ENCODE measurements at regions not wholly inside any gene's neighbourhood (a gene's known extent, or its start where the extent isn't known, plus 50 kb on each side); places are given as distances from the start of the nearest gene placed in this dataset.

DNA sequence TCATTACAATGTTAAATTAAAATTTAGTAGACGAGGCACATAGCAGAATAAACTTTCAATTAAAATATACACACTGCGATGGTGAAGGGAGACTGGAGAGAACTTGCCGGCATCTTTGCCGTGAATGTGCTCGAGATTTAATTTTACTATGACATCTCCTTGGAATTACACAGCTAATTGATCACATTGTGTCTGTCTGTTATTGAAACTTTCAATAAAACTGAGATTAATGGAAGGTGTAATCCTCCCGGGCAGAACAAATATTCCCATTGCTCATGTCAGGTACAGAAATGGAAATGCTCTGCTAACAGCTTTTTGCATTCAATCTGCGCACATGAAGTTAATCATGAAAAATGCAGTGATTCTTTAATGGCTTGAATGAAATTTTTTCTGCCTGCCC lies 210.1 kb upstream of the NLRP1 start:
- dilution Hi-C loops (cut with MboI; ENCODE audit: extremely low pct_ligation_motif_present, low sequenced_read_pairs) = no loop called here
- no peak for DNase-seq (ENCODE audit: low read depth, low spot score)
- Histone ChIP-seq H3K9ac (ENCODE audit: control insufficient read depth, extremely low read depth, insufficient read depth, low read length) (no peak overlapping the region), H3K36me3 (ENCODE audit: control insufficient read depth in 2 of 2, extremely low read depth in 1 of 2, insufficient read depth in 2 of 2, low read length in 2 of 2) (no peaks in the 10 kb centered on the region), H3K4me1 (ENCODE audit: control insufficient read depth, extremely low read depth, insufficient read depth, low read length) (no peaks in the 10 kb centered on the region), H3K27ac (ENCODE audit: control insufficient read depth, insufficient read depth, low read length) (no peak overlapping the region), H2AFZ (ENCODE audit: control insufficient read depth, low read length) (no peak overlapping the region), H3K79me2 (ENCODE audit: control insufficient read depth, insufficient read depth, low read length) (no peaks in the 10 kb centered on the region), H3K27me3 (ENCODE audit: control insufficient read depth, extremely low read depth, insufficient read depth, low read length) (peaks cover 51% of the 10 kb centered on the region), H4K20me1 (ENCODE audit: control insufficient read depth, extremely low read depth, insufficient read depth, low read length) (no peaks in the 10 kb centered on the region), H3K9me3 (ENCODE audit: control insufficient read depth, low read depth, low read length) (no peaks in the 10 kb centered on the region), H3K4me3 (ENCODE audit: control insufficient read depth in 2 of 3, extremely low read depth in 1 of 3, insufficient read depth in 2 of 3, low read depth in 1 of 3, low read length in 3 of 3) (no peak overlapping the region), H3K4me2 (ENCODE audit: control insufficient read depth, extremely low read depth, insufficient read depth, low read depth, low read length) (no peak overlapping the region), H3K9me1 (ENCODE audit: control insufficient read depth, extremely low read depth, insufficient read depth, low read length) (no peaks in the 10 kb centered on the region)
- no peak for FAIRE-seq
- TF ChIP-seq, protein P1, sequence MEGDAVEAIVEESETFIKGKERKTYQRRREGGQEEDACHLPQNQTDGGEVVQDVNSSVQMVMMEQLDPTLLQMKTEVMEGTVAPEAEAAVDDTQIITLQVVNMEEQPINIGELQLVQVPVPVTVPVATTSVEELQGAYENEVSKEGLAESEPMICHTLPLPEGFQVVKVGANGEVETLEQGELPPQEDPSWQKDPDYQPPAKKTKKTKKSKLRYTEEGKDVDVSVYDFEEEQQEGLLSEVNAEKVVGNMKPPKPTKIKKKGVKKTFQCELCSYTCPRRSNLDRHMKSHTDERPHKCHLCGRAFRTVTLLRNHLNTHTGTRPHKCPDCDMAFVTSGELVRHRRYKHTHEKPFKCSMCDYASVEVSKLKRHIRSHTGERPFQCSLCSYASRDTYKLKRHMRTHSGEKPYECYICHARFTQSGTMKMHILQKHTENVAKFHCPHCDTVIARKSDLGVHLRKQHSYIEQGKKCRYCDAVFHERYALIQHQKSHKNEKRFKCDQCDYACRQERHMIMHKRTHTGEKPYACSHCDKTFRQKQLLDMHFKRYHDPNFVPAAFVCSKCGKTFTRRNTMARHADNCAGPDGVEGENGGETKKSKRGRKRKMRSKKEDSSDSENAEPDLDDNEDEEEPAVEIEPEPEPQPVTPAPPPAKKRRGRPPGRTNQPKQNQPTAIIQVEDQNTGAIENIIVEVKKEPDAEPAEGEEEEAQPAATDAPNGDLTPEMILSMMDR (optimal IDR thresholded peaks at IDR 0.05 in 1 of 3, IDR thresholded peaks at IDR 0.05 in 1 of 3, conservative IDR thresholded peaks at IDR 0.05 in 1 of 3; ENCODE audit: extremely low read depth in 1 of 3, insufficient read depth in 2 of 3, low read length in 3 of 3) = no peak
- TF ChIP-seq EZH2 (IDR thresholded peaks at IDR 0.05; ENCODE audit: low read length) = no peak

- dilution Hi-C loops (cut with MboI; ENCODE audit: extremely low pct_ligation_motif_present, low sequenced_read_pairs) = no loop called here
- no peaks in the 10 kb centered on the region for H3K36me3 ChIP-seq (ENCODE audit: control insufficient read depth in 2 of 2, extremely low read depth in 1 of 2, insufficient read depth in 2 of 2, low read length in 2 of 2)
- H3K9ac ChIP-seq (ENCODE audit: control insufficient read depth, extremely low read depth, insufficient read depth, low read length) = no peak overlapping the region
- peaks cover 51% of the 10 kb centered on the region for H3K27me3 ChIP-seq (ENCODE audit: control insufficient read depth, extremely low read depth, insufficient read depth, low read length)
- no peaks in the 10 kb centered on the region for H3K79me2 ChIP-seq (ENCODE audit: control insufficient read depth, insufficient read depth, low read length)
- no peak overlapping the region for H3K4me2 ChIP-seq (ENCODE audit: control insufficient read depth, extremely low read depth, insufficient read depth, low read depth, low read length)
- H4K20me1 ChIP-seq (ENCODE audit: control insufficient read depth, extremely low read depth, insufficient read depth, low read length) = no peaks in the 10 kb centered on the region
- H3K4me1 ChIP-seq (ENCODE audit: control insufficient read depth, extremely low read depth, insufficient read depth, low read length) = no peaks in the 10 kb centered on the region
- DNase-seq (ENCODE audit: low read depth, low spot score) (no peak), FAIRE-seq (no peak)
- H2AFZ ChIP-seq (ENCODE audit: control insufficient read depth, low read length) = no peak overlapping the region
- H3K9me1 ChIP-seq (ENCODE audit: control insufficient read depth, extremely low read depth, insufficient read depth, low read length) = no peaks in the 10 kb centered on the region
- no peak for TF ChIP-seq EZH2 (IDR thresholded peaks at IDR 0.05; ENCODE audit: low read length)
- TF ChIP-seq, protein P1 (optimal IDR thresholded peaks at IDR 0.05 in 1 of 3, IDR thresholded peaks at IDR 0.05 in 1 of 3, conservative IDR thresholded peaks at IDR 0.05 in 1 of 3; ENCODE audit: extremely low read depth in 1 of 3, insufficient read depth in 2 of 3, low read length in 3 of 3) = no peak
- H3K27ac ChIP-seq (ENCODE audit: control insufficient read depth, insufficient read depth, low read length) = no peak overlapping the region
- H3K4me3 ChIP-seq (ENCODE audit: control insufficient read depth in 2 of 3, extremely low read depth in 1 of 3, insufficient read depth in 2 of 3, low read depth in 1 of 3, low read length in 3 of 3) = no peak overlapping the region
- H3K9me3 ChIP-seq (ENCODE audit: control insufficient read depth, low read depth, low read length) = no peaks in the 10 kb centered on the region
Measured at GRCh38 chr17:5794881-5795506, 210.7 kb upstream of the NLRP1 start.

Data from keratinocyte (primary cell).